NOMO-1 treated with dmso at 0.1 percent for 144 hours (cell line): ENCODE measurements at regions not wholly inside any gene's neighbourhood (a gene's known extent, or its start where the extent isn't known, plus 50 kb on each side); places are given as distances from the start of the nearest gene placed in this dataset.

Experiments used
- DNase-seq: peaks from one replicate; lab custom pipeline; 2025; ENCODE audit not compliant: unreplicated experiment; lab: John Stamatoyannopoulos, UW

DNA sequence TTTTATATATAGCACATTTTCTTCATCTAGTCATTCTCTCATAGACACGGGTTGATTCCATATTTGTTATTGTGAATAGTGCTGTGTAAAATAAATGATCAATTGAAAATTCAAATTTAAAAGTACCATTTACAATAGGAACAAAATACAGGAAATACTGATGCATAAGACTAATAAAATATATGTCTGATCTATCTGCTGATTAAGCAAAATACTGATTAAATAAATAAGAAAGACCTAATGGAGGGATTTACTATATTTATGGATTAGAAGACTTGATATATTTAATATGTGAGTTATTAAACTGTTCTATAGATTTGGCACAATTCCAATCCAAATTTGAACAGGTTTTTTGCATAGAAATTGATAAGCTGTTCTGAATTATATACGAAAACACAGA is 1044.8 kb upstream of the ADGRL2 start:
- DNase-seq: no peak

DNA sequence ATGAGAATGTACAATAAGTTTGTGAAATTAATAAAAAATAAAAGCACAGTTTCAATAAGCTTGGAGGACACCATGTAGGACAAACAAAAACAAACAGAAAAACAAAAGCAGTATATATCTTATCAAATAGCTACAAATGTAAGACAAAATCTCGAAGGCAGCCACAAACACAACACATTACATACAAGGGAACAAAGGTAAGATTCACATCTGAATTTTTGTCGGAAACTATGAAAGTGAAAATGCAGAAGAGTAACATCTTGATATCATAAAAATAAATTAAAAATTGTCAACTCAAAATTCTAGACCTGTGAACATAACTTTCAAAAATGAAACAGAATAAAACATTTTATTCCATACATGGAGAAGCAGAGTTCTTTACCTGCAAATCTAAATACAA is 1049.5 kb upstream of the ADGRL2 start:
- DNase-seq: no peak

DNA sequence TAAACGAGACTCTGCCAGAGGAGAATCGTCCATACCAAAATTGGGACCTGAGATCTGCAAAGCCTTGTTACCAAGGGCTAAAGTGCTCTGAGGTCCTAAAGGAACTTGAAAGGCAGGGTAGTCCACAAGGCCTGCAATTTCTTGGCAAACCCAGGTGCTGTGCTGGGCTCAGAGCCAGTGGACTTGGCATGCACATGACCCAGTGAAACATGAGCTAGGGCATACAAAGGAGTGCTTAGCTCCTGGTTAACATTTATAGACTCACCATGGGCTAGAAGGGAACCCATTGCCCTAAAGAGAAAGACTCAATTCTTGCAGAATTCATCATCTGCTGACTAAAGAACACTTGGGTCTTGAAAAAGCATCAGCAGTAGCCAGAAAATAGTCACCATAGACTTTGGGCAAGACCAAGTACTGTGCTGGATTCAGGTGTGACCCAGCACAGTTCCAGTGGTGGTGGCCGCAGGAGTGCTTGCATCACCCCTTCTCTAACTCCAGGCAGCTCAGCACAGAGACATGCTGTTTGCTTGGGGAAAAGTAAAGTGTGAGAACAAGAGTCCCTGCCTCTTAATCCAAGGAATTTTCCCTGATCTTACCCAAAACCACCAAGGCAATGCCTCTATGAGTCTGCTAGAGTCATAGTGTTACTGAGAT is 1069.4 kb upstream of the ADGRL2 start:
- DNase-seq: no peak

DNA sequence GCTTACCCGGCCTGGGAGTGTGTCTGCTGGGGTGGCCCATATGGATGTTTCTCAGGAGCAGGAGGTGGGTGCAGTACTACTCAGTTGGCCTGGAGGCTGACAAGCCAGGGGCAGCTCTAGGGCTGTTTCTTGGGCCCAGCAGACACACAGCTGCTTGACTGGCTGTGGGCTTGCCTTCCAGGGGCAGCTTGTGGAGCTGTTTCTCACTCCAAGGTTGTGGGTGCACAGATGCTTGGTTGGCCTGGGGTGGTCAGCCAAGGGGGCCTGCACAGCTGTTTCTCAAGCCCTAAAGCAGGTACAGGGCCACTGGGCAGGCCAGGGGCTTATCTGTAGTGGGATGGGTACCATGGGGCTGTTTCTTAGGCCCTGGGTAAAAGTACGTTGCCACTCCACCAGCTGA is 1078.1 kb upstream of the ADGRL2 start:
- DNase-seq: no peak

DNA sequence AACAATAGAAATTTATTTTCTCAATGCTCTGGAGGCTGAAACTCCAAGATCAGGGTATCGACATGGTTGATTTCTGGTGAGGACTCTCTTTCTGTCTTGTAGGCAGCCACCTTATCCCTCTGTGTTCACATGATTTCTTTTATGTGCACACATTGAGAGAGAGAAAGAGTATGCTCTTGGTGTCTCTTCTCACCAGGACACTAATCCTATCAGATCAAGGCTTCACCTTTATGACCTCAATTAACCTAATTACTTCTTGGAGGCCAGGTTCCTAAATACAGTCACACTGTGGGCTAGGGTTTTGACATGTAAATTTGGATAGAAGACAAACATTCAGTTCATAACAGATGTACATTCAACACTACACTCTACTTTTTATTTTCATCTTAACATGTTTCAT is 1094.2 kb upstream of the ADGRL2 start:
- DNase-seq: no peak

DNA sequence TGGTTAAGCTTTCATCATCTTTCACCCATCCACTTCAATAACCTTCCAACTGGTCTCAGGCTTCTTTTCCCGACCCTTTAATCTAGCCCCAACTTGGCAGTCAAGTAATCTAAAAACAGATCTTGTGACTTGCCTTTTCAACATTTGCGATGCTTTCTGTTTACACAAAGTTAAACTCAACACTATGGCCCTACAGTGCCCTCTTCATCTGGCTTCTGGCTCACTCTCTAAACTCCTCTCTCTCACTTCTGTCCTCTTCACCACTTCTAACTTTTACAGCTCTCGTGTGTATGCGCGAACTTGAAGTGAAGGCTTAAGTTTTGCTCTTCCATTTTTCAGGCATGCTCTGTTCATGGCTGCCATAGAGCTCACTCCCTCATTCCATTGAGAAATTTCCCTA is 1122.3 kb upstream of the ADGRL2 start:
- no peak for DNase-seq

DNA sequence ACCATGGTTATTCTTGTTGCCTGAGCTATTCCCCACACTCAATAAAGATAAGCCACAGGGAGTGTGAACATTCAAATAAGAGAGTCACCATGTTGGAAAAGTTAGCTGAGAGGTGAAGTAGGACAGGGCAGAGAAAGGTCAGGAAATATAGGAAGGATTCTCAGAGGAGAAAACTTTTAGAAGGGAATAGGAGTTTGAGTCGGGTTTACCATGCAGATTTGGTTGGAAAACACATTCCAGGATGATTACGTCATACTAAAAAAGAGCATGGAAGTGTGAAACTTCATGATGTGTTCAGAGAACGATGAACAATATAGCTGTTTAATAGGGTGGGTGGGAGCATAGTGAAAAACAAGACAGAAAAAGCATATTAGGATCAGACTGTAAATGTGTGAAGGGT is 1125.3 kb upstream of the ADGRL2 start:
- DNase-seq: no peak

DNA sequence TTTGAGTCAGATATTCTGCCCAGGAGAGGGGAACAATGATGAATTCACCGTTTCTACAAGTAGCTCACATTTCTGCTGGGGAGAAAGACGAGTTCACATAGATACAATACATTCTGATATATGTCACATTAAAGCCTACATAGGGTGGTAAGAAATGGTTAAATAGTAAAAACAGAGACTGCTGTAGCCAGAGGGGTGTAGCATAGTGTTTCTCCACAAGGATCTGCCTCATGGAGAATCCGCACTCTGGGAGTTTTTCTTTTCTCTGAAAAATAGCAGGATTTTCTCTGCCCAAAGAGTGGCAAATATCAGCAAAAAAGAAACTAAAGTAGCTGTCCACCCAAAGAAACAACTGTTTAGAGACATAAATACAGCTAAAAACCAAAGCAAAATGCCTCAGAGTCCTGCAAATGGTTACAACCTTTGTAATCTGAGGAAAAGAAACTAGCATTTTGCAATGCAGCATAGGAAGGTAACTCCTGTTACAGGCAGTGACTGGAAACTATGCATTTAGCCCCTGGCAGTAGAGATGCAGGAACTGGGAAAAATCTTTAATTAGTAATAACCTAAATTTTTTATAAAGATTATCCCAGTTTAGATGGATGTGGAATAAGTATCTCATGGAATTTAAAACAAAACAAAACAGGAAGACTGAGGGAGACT is 1126.7 kb upstream of the ADGRL2 start:
- no peak for DNase-seq

DNA sequence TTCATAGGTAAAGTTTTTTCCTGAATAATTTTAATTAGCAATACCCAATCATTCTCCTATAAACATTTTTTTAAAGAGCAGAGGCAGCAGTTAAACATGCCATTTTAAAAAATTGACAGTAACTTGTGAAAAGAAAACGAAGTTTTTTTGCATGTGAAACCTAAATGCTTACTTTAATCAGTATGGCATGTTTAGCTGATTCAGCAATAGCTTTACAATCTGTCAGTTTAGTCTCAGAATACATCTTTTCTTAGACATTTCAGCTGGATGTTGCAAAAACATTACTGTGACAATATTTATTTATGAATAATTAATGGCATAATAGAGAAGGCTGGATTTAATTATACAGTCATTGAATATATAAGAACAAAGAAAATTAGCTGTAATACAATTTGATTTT is 1132.4 kb upstream of the ADGRL2 start:
- DNase-seq: no peak

DNA sequence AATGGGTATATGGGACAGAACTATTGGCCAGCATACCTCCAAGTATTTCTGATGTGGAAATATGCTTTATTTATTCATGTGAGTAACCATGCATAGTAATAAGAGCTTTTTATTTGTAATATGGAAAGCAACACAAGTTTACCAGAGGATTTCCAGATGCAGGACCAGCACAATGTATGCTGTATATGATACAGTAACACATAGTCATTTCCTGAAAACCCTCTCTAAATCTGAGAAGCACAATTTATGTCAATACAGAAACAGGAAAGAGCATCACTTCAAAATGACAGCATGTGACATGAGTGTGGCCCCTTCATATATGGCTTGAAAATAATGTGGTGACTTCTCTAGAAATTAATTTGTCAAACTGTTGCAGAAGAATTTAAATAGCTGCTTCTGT is 1134.7 kb upstream of the ADGRL2 start:
- no peak for DNase-seq

DNA sequence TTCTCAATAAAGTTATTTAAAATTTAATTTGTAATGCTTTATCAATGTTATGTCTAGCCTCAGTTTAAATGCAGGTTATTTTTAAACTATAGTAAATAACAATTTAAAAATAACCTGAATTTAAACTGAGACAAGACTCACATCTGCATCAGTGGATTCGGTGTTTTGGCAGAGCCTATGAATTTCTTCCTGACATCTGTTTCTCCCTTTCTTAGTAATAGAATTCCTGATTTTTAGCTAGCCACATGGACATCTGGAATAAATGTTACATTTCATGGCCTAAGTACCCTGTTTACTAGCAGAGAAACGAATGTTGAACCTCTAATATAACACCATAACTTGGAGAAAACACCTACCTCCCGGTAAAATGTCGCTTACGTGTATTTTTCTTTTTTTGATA is 1141.6 kb upstream of the ADGRL2 start:
- no peak for DNase-seq

DNA sequence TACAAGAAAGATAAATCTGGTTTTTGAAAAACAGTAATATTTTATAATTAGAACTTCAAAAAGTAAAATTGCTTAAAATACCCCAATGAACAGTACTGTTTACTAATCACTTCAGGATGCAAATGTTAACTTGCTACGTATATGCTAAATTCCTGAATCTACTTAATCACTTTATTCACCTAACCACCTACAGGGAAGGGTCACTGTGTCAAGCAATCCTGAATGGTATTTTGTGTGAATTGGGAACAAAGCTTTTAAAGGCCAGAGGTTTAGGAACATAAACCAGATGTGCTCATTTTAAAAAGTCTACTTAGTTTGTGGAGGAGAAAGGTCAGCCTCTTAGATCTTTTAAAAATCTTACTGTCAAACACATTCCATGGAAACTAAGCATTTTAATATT is 1143.0 kb upstream of the ADGRL2 start:
- no peak for DNase-seq

DNA sequence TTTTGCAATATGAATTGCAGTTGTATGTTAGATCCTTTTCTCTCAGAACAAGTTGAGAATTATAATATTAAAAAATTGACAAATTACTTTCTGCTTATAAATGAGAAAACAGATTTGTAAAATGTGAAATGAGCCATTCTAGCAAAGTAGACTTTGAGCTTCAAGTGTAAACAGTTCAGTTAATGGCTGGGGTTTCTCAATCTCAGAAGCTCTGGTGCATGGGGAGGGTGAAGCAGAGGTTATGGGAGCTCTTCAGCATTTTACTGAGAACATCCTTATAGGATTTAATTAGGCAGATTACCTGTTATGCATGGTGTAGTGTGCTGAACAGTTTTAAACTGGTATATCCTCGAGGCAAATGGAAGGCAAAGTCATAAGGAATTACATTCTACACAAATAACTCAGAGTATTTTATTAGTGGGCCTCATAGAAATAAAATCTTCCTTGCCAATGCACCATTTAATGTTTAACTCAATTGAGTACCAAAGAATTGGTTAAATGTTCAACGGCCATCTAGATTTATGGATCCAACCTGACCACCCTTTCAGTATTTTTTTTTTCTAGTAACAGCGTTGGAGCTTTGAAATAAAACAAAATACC is 1143.6 kb upstream of the ADGRL2 start:
- no peak for DNase-seq

DNA sequence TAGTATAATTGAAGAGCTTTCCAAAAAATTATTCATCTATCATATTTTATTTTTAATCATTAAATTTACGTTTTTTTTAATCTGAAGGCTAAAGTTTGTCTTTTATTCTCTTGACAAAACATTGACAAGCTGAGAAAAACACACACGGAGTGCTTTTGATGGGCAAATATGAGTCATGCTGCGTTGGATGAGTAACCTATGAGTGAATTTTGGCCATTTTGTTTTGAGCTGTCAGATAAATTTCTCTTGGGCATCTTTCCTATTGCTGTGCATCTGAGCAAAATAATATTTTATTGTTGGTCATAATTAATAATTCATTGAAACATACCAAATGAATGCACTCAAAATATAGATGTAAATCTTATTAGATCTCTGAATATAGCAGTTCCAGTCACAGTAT is 1144.1 kb upstream of the ADGRL2 start:
- no peak for DNase-seq

DNA sequence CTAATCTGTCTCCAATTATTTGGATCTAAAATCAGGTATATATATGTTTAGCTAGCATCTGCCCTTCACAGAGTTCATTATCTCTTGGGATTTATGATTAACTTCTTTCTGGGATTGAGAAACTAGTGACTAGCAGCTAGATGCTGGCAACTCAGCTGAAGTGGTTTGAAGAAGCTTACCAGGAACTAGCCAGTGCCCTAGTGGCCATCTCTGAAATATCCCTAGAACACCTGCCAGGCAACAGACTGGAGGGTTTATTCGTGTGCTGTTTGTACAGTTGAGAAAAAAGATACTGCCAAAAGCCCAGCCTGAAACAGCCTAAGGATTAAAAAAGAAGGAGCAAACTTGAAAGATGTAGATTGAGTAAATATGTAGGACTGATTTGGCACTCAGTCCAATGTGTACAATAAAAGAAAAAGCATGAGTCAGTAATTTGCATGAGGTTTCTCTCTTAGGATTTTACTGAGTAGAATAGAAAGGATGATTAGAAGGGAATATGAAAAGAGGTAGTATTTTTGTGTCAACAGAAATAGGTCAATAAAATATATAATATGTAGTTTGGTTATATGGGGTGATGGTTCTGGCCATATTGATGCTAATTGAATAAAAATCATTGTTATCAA is 1144.6 kb upstream of the ADGRL2 start:
- no peak for DNase-seq

DNA sequence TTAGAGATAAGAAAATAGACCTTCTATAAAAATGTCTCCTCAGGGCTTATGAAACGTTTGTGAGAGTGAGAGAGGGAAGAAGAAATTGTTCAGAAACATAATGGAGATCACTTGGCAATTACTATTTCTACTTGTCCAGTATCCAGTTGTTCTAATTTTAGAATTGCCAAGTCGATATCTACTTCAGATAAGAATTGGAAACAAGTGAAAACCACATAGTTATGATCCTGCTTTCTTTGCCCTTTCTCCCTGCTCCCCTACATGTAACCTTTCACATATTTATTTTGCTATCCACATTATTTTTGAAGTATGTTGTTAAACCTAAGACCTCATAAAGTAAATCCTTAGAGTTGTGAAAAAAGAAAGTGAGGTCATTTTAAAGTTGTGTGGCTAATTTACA is 1154.7 kb upstream of the ADGRL2 start:
- DNase-seq: no peak

DNA sequence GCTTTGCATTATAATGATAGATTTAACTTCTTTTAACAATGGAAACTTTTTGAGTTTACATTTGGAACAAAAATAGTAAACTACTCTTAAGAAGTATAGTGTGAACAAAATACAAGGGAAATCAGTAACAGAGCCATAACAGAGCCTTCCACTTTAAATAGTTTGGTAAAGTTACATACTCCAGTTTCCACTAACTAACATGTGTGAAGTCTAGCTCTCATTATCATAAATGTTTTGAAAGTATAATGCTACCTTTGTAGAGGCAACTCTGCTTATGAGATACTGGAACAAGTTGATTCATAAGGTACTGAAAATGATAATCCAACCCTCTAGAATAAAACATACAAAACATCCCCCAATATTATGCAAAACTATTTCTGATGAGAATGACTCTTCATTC is 1155.1 kb upstream of the ADGRL2 start:
- no peak for DNase-seq

DNA sequence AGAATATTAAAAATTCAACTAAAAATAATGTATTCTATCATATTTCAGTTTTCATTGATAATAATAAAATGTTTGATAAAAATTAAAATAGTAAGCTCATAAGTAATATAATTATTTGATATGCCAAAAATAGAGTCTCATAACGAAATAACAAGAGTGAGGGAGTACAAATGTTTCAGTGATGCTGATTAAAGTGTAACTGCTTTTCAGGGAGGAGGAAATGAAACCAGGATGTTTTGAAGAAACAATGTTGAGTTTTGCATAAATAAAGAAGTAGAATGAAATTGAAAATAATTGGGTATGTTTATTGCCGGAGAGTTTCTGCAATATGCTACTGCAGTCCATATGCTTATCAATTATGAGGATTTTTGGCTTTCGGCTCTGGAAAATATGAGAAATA is 1159.8 kb upstream of the ADGRL2 start:
- DNase-seq: peak; percentile 40

DNA sequence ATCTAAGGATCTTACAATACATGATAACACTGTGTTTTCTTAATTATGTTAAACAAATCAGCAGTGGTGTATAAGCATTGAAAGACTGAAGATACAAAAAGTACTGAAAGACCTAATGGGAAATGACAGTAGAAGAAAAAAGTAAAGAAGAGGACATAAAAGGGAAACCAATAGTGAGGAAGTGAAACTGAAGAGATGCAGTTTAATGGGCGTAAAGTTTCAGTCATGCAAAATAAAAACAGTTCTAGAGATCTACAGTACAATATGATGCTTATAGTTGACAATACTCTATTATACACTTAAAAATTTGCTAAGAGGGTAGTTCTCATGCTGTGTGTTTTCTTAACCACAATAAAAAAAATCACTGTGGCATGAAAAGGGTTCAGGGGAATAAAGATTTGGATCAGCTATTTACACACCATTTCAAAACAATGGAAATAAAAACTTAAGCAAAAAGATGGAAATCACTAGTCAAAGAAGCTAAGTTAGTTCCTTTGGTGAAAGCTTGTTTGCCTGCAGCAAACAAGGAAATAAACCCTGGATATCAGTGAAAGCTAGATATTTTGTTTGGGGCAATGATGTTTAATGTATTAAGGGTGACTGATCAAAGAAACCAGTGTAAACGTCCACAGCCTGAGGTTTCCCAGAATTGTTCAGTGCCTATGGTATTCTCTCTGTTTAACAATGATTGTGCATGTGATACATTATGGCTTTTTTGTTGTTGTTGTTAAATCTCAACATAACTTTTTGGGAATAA is 1160.8 kb upstream of the ADGRL2 start:
- DNase-seq: peak; percentile 61

DNA sequence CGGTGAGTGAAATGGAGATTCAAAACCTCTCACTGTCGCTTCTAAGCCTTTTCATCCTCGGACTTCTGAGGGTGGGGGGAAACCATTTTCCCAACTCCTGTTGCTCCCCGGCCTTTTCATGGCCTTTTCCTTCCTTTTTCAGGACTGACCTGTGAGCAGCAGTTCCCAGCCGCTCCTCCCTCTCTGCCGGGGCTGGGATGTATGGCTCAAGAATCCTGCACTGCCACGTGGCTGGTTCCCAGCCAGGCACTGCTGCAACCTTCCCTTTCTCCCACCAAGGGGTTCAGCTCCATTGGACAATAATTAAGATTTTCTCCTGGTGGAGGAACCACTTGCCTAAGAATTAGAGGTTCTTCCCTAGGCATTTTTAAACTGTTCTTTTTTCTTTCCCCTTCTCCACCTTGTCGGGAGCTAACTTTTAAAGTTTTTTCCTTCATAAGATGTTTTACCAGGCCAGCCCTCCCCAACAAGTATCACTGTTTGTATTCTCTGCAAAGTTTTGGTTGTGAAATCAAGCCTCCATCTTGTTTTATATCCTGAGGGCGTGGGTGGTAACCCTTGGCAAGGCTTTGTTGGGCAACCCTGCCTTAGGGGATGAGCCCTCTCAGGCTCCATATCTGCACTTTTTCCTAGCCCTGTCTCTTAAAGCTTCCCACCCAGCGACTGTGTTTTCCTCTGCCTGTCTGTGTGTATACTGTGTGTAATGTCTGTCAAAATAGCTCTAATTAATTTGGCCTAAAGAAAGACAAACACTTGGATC is 1166.6 kb upstream of the ADGRL2 start:
- DNase-seq: no peak

DNA sequence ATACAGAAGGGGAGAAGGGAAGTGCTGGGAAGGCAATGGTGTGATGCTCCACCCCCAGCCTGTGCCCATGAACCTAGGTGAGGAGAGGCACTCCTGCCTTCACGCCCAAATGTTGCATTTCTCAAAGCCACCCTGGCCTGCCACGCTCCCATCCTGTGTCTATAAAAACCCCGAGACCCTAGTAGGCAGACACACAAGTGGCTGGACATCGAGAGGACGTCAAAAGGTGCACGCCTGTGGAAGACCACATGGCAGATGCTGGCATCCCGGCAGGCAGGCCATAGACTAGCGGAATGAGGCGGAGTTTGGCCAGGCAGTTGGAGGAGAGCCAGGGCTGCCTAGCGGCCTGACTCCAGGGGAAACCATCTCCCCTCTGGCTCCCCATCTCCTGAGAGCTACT is 1168.5 kb upstream of the ADGRL2 start:
- DNase-seq: no peak
